HCT116 (cell line): ENCODE measurements at regions not wholly inside any gene's neighbourhood (a gene's known extent, or its start where the extent isn't known, plus 50 kb on each side); places are given as distances from the start of the nearest gene placed in this dataset.

Experiments
- CBX3 ChIP-seq: IDR thresholded peaks from 2 replicates; pipeline ENCODE4 v1.6.1; 2012; ENCODE audit warnings: low read depth
- CTCF ChIP-seq, 3 experiments: fragments of 200-600 bp in 1 of 3; sonication (generic) in 1 of 3; IDR thresholded peaks in 2 of 3; conservative IDR thresholded peaks in 1 of 3; 2 replicates each; pipeline ENCODE4 v1.5.1; 2012 to 2017; ENCODE audit warnings: low read depth in 2 of 3, low read length in 2 of 3, antibody characterized with exemption in 1 of 3, borderline replicate concordance in 1 of 3, control low read depth in 1 of 3, mild to moderate bottlenecking in 1 of 3, mixed read lengths in 1 of 3, mixed run types in 1 of 3, moderate library complexity in 1 of 3; ENCODE audit not compliant: insufficient read depth in 1 of 3
- ELF1 ChIP-seq: IDR thresholded peaks from 2 replicates; pipeline ENCODE4 v1.6.1; 2012; ENCODE audit warnings: low read depth, borderline replicate concordance
- EZH2 ChIP-seq: fragments of 200-600 bp; sonication (generic); IDR thresholded peaks from 2 replicates; pipeline ENCODE4 v1.6.1; 2017; ENCODE audit warnings: antibody characterized with exemption, mixed run types
- POLR2A ChIP-seq: IDR thresholded peaks from 2 replicates; pipeline ENCODE4 v1.7.0; 2011; ENCODE audit warnings: borderline replicate concordance; ENCODE audit not compliant: insufficient read depth, insufficient read length; ENCODE audit errors: extremely low read depth
- POLR2AphosphoS5 ChIP-seq: IDR thresholded peaks from 2 replicates; pipeline ENCODE4 v1.6.1; 2011; ENCODE audit warnings: mild to moderate bottlenecking, low read depth, low read length, moderate library complexity
- SIN3A ChIP-seq: IDR thresholded peaks from 2 replicates; pipeline ENCODE4 v1.6.1; 2012; ENCODE audit warnings: low read depth
- SP1 ChIP-seq: IDR thresholded peaks from 2 replicates; pipeline ENCODE4 v1.6.1; 2012; ENCODE audit warnings: low read depth
- TCF7L2 ChIP-seq: IDR thresholded peaks from 2 replicates; pipeline ENCODE4 v1.7.0; 2011; ENCODE audit warnings: borderline replicate concordance, inconsistent platforms; ENCODE audit not compliant: insufficient read depth, insufficient read length; ENCODE audit errors: extremely low read depth
- YY1 ChIP-seq: IDR thresholded peaks from 2 replicates; pipeline ENCODE4 v1.6.1; 2011; ENCODE audit warnings: low read length, low read depth, moderate library complexity, mild to moderate bottlenecking; ENCODE audit not compliant: insufficient replicate concordance; ENCODE audit errors: extremely low read depth
- ZBTB33 ChIP-seq: IDR thresholded peaks from 2 replicates; pipeline ENCODE4 v1.6.1; 2011; ENCODE audit warnings: mild to moderate bottlenecking, low read length, moderate library complexity; ENCODE audit not compliant: insufficient replicate concordance; ENCODE audit errors: extremely low read depth

- TF ChIP-seq ZBTB33, result no peak
- TF ChIP-seq CTCF (IDR thresholded peaks at IDR 0.05 in 2 of 3, conservative IDR thresholded peaks at IDR 0.05 in 1 of 3; ENCODE audit: borderline replicate concordance in 1 of 3, insufficient read depth in 1 of 3, low read depth in 2 of 3, low read length in 2 of 3), result no peak
- TF ChIP-seq POLR2AphosphoS5, result no peak
- TF ChIP-seq SP1, result no peak
- no peak for TF ChIP-seq SIN3A
- no peak for TF ChIP-seq TCF7L2
- no peak for TF ChIP-seq YY1
- TF ChIP-seq POLR2A, result no peak
- TF ChIP-seq ELF1, result no peak
- TF ChIP-seq EZH2, result no peak
- TF ChIP-seq CBX3, result no peak
Measured at GRCh38 chr3:17947833-17948232, 205.4 kb upstream of the TBC1D5 start.
